Psoas muscle (tissue), 7 donors: ENCODE measurements at regions not wholly inside any gene's neighbourhood (a gene's known extent, or its start where the extent isn't known, plus 50 kb on each side); places are given as distances from the start of the nearest gene placed in this dataset.

Experiments used
- ATAC-seq, 4 donors: fragments of 200-7000 bp; cut with Tn5 transposase; one replicate each; pipeline ENCODE4 v1.9.1; 2020; ENCODE audit warnings: moderate library complexity in 3 of 4, mild to moderate bottlenecking in 2 of 4
- DNase-seq, 2 donors: peaks; one replicate each; pipeline ENCODE4 v3.0.0-alpha.2; 2020
- H3K27ac ChIP-seq: fragments of 200-600 bp; one replicate; pipeline ENCODE4 v1.8.0; 2022
- H3K27me3 ChIP-seq, 3 donors: fragments of 200-600 bp in 1 of 3; one replicate each; pipeline versions ENCODE4 v1.6.1 to v1.8.0; 2013 to 2022; ENCODE audit warnings: low read length in 2 of 3, mild to moderate bottlenecking in 2 of 3, moderate library complexity in 1 of 3; ENCODE audit not compliant: insufficient read depth in 3 of 3
- H3K36me3 ChIP-seq, 2 donors: fragments of 200-600 bp in 1 of 2; one replicate each; pipeline versions ENCODE4 v1.6.1 to v1.8.0; 2013 to 2022; ENCODE audit warnings: low read depth in 1 of 2, mild to moderate bottlenecking in 1 of 2, moderate library complexity in 1 of 2; ENCODE audit not compliant: insufficient read depth in 1 of 2
- H3K4me1 ChIP-seq: fragments of 200-600 bp; one replicate; pipeline ENCODE4 v1.8.0; 2022
- H3K4me3 ChIP-seq: fragments of 200-600 bp; one replicate; pipeline ENCODE4 v1.8.0; 2022; ENCODE audit warnings: mild to moderate bottlenecking
- H3K9me3 ChIP-seq: fragments of 200-600 bp; one replicate; pipeline ENCODE4 v1.8.0; 2022
- CTCF ChIP-seq: fragments of 200-600 bp; IDR thresholded peaks from one replicate; pipeline ENCODE4 v1.8.0; 2022; ENCODE audit warnings: antibody characterized with exemption
- WGBS, 3 donors: extraction: QIAGEN DNeasy Blood & Tissue Kit; methylation state at CpG; one replicate each; pipeline versions ENCODE4 v1.1.6 to v1.1.7; 2013; 5-methylcytosine and 5-hydroxymethylcytosine counted together
- intact Hi-C, 2 donors: fragments of 100-400 bp; cut with DNase I; formaldehyde crosslinking; loops; one replicate each; pipeline versions ENCODE4 v1.11.0 to v1.14.2; 2022
- donor health status: healthy with polysubstance abuse.
- donor health status: DM: no; HTN: no; CAD: no; lungs with moderate emphysema.
- donor health status: Bipolar disorder and iron deficiency.
- donor health status: healthy.
- donor health status: DM: yes; HTN: yes; CAD: no.
- donor health status: DM: no; HTN: no; CAD: no.
- donor health status: DM: yes; HTN: yes; CAD: no.

DNA sequence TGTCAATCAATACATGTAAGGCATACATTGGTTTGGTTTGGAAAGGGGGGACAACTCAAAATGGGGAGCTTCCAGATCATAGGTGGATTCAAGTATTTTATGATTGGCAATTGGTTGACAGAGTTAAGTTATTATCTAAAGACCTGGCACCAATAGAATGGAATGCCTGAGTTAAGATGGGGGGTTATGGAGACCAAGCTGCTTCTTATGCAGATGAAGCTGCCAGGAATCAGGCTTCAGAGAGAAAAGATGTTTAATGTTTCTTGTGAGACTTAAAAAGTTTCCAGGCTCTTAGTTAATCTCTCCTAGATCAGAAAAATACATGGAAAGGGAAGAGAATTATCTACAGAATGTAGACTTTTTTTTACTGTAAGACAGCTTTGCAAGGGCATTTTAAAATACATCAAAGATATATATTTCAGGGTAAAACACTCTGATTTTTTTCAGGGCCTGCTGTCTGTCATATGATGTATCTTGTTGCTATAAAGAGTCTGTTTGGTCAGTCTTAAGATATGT, 1343.2 kb upstream of the LRRTM1 start:
- intact Hi-C loops: no loop called here
- Histone ChIP-seq H3K9me3 (no peaks in the 10 kb centered on the region), H3K27ac (no peak overlapping the region), H3K36me3 (no peaks in the 10 kb centered on the region), H3K4me1 (no peaks in the 10 kb centered on the region), H3K4me3 (no peak overlapping the region), H3K27me3 (no peaks in the 10 kb centered on the region)
- DNase-seq: no peak
- ATAC-seq: no peak
- TF ChIP-seq CTCF: no peak

GRCh38 chr2:81645745-81646301, 1341.3 kb upstream of the LRRTM1 start:
- DNase-seq (no peak), ATAC-seq (no peak)
- Histone ChIP-seq H3K27me3 (no peaks in the 10 kb centered on the region), H3K4me3 (no peak overlapping the region), H3K9me3 (no peaks in the 10 kb centered on the region), H3K36me3 (no peaks in the 10 kb centered on the region), H3K4me1 (no peaks in the 10 kb centered on the region), H3K27ac (no peak overlapping the region)
- intact Hi-C loops: no loop called here
- 32 to 53% (median 43%) methylated on average over 2 of the region's 2 CpGs for WGBS, 3 donors
- TF ChIP-seq CTCF: no peak

DNA sequence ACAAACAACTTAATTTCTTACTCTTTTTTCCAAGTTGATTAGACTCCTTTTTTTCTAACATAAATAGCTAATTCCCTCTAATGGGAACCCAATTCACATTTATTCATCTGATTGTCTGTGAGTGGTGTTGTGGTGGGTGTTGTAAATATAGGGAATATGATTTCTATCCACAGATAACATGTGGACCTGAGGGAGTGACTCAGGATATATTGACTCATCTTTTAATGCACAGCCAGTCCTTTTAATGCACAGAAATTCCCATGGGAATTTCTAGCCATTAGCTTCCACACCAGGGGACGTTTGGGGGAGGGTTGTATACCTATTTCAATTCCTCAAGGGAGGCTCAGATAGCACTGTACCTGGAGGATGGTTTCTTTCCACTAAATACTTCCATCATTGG, 1339.6 kb upstream of the LRRTM1 start:
- no peak overlapping the region for H3K4me3 ChIP-seq
- H3K4me1 ChIP-seq: no peaks in the 10 kb centered on the region
- DNase-seq (no peak), ATAC-seq (no peak)
- no peak for TF ChIP-seq CTCF
- no peaks in the 10 kb centered on the region for H3K27me3 ChIP-seq
- no peaks in the 10 kb centered on the region for H3K36me3 ChIP-seq
- 11 to 21% (median 19%) methylated on average over 1 of the region's 1 CpG for WGBS, 3 donors
- H3K27ac ChIP-seq: no peak overlapping the region
- H3K9me3 ChIP-seq: peaks cover 1% of the 10 kb centered on the region
- intact Hi-C loops: no loop called here

GRCh38 chr2:81624825-81625224, 1320.3 kb upstream of the LRRTM1 start:
- intact Hi-C loops: no loop called here
- no peaks in the 10 kb centered on the region for H3K4me1 ChIP-seq
- no peak for DNase-seq
- peaks cover 6% of the 10 kb centered on the region for H3K9me3 ChIP-seq
- no peaks in the 10 kb centered on the region for H3K27me3 ChIP-seq
- 71 to 91% (median 85%) methylated on average over 2 of the region's 2 CpGs for WGBS, 3 donors
- TF ChIP-seq CTCF: no peak
- H3K27ac ChIP-seq: no peak overlapping the region
- no peak overlapping the region for H3K4me3 ChIP-seq
- H3K36me3 ChIP-seq: no peaks in the 10 kb centered on the region
- no peak for ATAC-seq

GRCh38 chr2:81600088-81600487, 1295.5 kb upstream of the LRRTM1 start:
- 79 to 90% (median 84%) methylated on average over 1 of the region's 1 CpG for WGBS, 3 donors
- DNase-seq (no peak), ATAC-seq (no peak)
- H3K4me1 ChIP-seq: no peaks in the 10 kb centered on the region
- no peaks in the 10 kb centered on the region for H3K9me3 ChIP-seq
- TF ChIP-seq CTCF: no peak
- H3K27ac ChIP-seq: no peak overlapping the region
- intact Hi-C loops: no loop called here
- no peaks in the 10 kb centered on the region for H3K36me3 ChIP-seq
- H3K27me3 ChIP-seq: no peaks in the 10 kb centered on the region
- H3K4me3 ChIP-seq: no peak overlapping the region
